Peyer's patch (tissue), 4 donors: ENCODE measurements at regions not wholly inside any gene's neighbourhood (a gene's known extent, or its start where the extent isn't known, plus 50 kb on each side); places are given as distances from the start of the nearest gene placed in this dataset.

Source experiments
- DNase-seq, 3 donors: peaks; one replicate each; pipeline ENCODE4 v3.0.0-alpha.2; 2017 to 2019
- H3K27ac ChIP-seq, 4 donors: fragments of 200-600 bp; sonication (generic); one replicate each; pipeline ENCODE4 v1.5.1; 2016 to 2019
- H3K27me3 ChIP-seq, 2 donors: fragments of 200-600 bp; sonication (generic); one replicate each; pipeline ENCODE4 v1.5.1; 2019
- H3K36me3 ChIP-seq, 3 donors: fragments of 200-600 bp; sonication (generic); one replicate each; pipeline ENCODE4 v1.5.1; 2016 to 2019
- H3K4me1 ChIP-seq, 4 donors: fragments of 200-600 bp; sonication (generic); one replicate each; pipeline ENCODE4 v1.5.1; 2016 to 2019
- H3K4me3 ChIP-seq, 4 donors: fragments of 200-600 bp; sonication (generic); 1 replicate in 3 of 4; 2 replicates in 1 of 4; pipeline ENCODE4 v1.5.1; 2016 to 2019; ENCODE audit warnings: mild to moderate bottlenecking in 1 of 4
- H3K9me3 ChIP-seq, 4 donors: fragments of 200-600 bp; sonication (generic); one replicate each; pipeline ENCODE4 v1.5.1; 2016 to 2019; ENCODE audit warnings: mild to moderate bottlenecking in 1 of 4
- POLR2A ChIP-seq, 2 donors: fragments of 450-650 bp; IDR thresholded peaks; one replicate each; pipeline ENCODE4 v1.5.1; 2017; ENCODE audit warnings: antibody characterized with exemption in 2 of 2, mild to moderate bottlenecking in 2 of 2, moderate library complexity in 2 of 2
- TF ChIP-seq, protein P1 (sequence below), 6 experiments: fragments of 450-650 bp in 4 of 6; fragments of 200-600 bp in 2 of 6; sonication (generic) in 1 of 6; IDR thresholded peaks; one replicate each; pipeline ENCODE4 v1.5.1; 2017 to 2019; ENCODE audit warnings: antibody characterized with exemption in 6 of 6, mild to moderate bottlenecking in 3 of 6, moderate library complexity in 1 of 6

DNA sequence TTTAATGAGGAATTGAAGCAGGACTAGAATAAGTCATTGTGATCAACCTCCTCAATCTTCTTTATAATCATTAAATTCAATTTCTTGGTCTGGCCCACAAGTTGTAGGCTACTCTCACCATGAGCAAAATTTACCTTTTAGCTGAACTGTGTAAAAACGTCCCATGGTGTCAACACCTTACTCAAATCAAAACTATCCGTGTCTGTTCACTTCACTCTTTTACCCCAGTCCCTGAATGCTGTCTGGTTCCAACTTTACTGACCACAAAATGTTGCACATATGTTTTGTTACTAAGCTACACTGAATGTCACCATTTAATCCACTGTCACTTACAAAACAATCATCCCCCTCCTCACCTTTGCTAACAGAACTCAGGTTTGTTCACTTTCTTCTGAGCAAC lies 951.6 kb upstream of the SLC39A10 start:
- H3K36me3 ChIP-seq, result no peaks in the 10 kb centered on the region
- H3K27me3 ChIP-seq, result no peaks in the 10 kb centered on the region
- no peaks in the 10 kb centered on the region for H3K9me3 ChIP-seq
- H3K27ac ChIP-seq, result no peak overlapping the region
- no peaks in the 10 kb centered on the region for H3K4me1 ChIP-seq
- no peak overlapping the region for H3K4me3 ChIP-seq
- DNase-seq, result no peak
- no peak for TF ChIP-seq POLR2A (IDR thresholded peaks at IDR 0.05)
- TF ChIP-seq, protein P1, sequence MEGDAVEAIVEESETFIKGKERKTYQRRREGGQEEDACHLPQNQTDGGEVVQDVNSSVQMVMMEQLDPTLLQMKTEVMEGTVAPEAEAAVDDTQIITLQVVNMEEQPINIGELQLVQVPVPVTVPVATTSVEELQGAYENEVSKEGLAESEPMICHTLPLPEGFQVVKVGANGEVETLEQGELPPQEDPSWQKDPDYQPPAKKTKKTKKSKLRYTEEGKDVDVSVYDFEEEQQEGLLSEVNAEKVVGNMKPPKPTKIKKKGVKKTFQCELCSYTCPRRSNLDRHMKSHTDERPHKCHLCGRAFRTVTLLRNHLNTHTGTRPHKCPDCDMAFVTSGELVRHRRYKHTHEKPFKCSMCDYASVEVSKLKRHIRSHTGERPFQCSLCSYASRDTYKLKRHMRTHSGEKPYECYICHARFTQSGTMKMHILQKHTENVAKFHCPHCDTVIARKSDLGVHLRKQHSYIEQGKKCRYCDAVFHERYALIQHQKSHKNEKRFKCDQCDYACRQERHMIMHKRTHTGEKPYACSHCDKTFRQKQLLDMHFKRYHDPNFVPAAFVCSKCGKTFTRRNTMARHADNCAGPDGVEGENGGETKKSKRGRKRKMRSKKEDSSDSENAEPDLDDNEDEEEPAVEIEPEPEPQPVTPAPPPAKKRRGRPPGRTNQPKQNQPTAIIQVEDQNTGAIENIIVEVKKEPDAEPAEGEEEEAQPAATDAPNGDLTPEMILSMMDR (IDR thresholded peaks at IDR 0.05), result no peak

- TF ChIP-seq POLR2A (IDR thresholded peaks at IDR 0.05), result no peak
- TF ChIP-seq, protein P1 (IDR thresholded peaks at IDR 0.05), result no peak
- no peak overlapping the region for H3K4me3 ChIP-seq
- H3K27me3 ChIP-seq, result no peaks in the 10 kb centered on the region
- no peaks in the 10 kb centered on the region for H3K36me3 ChIP-seq
- no peaks in the 10 kb centered on the region for H3K4me1 ChIP-seq
- H3K9me3 ChIP-seq, result no peaks in the 10 kb centered on the region
- no peak overlapping the region for H3K27ac ChIP-seq
- DNase-seq, result no peak
Observed at GRCh38 chr2:194700726-194701125, 956.3 kb upstream of the SLC39A10 start.

- H3K27ac ChIP-seq, result no peak overlapping the region
- TF ChIP-seq, protein P1 (IDR thresholded peaks at IDR 0.05), result no peak
- TF ChIP-seq POLR2A (IDR thresholded peaks at IDR 0.05), result no peak
- no peak for DNase-seq
- no peaks in the 10 kb centered on the region for H3K36me3 ChIP-seq
- H3K27me3 ChIP-seq, result no peaks in the 10 kb centered on the region
- no peak overlapping the region for H3K4me3 ChIP-seq
- H3K9me3 ChIP-seq, result no peaks in the 10 kb centered on the region
- H3K4me1 ChIP-seq, result no peaks in the 10 kb centered on the region
Observed at GRCh38 chr2:194700116-194700515, 956.9 kb upstream of the SLC39A10 start.

GRCh38 chr2:194698012-194698411 lies 959.0 kb upstream of the SLC39A10 start:
- no peak for TF ChIP-seq POLR2A (IDR thresholded peaks at IDR 0.05)
- TF ChIP-seq, protein P1 (IDR thresholded peaks at IDR 0.05), result no peak
- no peaks in the 10 kb centered on the region for H3K9me3 ChIP-seq
- no peak for DNase-seq

GRCh38 chr2:194697439-194697838 lies 959.6 kb upstream of the SLC39A10 start:
- Histone ChIP-seq H3K27ac (no peak overlapping the region), H3K36me3 (no peaks in the 10 kb centered on the region), H3K4me1 (no peaks in the 10 kb centered on the region), H3K4me3 (no peak overlapping the region), H3K9me3 (no peaks in the 10 kb centered on the region), H3K27me3 (no peaks in the 10 kb centered on the region)
- no peak for DNase-seq
- no peak for TF ChIP-seq POLR2A (IDR thresholded peaks at IDR 0.05)
- TF ChIP-seq, protein P1 (IDR thresholded peaks at IDR 0.05), result no peak

More at GRCh38 chr2:194698012-194698411, 959.0 kb upstream of the SLC39A10 start:
- Histone ChIP-seq H3K36me3 (no peaks in the 10 kb centered on the region), H3K4me1 (no peaks in the 10 kb centered on the region), H3K27me3 (no peaks in the 10 kb centered on the region), H3K27ac (no peak overlapping the region), H3K4me3 (no peak overlapping the region)

- Histone ChIP-seq H3K9me3 (no peaks in the 10 kb centered on the region), H3K36me3 (no peaks in the 10 kb centered on the region), H3K27me3 (no peaks in the 10 kb centered on the region), H3K4me1 (no peaks in the 10 kb centered on the region), H3K27ac (no peak overlapping the region), H3K4me3 (no peak overlapping the region)
- DNase-seq, result no peak
- TF ChIP-seq POLR2A (IDR thresholded peaks at IDR 0.05), result no peak
- TF ChIP-seq, protein P1 (IDR thresholded peaks at IDR 0.05), result no peak
Observed at GRCh38 chr2:194696690-194697089, 960.3 kb upstream of the SLC39A10 start.
